Keratinocyte (primary cell): ENCODE measurements at regions not wholly inside any gene's neighbourhood (a gene's known extent, or its start where the extent isn't known, plus 50 kb on each side); places are given as distances from the start of the nearest gene placed in this dataset.

Experiments used
- DNase-seq: peaks from one replicate; pipeline ENCODE4 v3.0.0-alpha.2; 2011; ENCODE audit warnings: low read depth, missing footprints, low spot score
- FAIRE-seq: peaks from 2 replicates; lab custom pipeline; 2011; peaks lifted over from hg19 to GRCh38; lab: Jason Lieb, UNC
- H2AFZ ChIP-seq: 2 replicates; pipeline ENCODE4 v1.6.0; 2012; ENCODE audit warnings: low read length, control low read depth, inconsistent platforms; ENCODE audit not compliant: control insufficient read depth
- H3K27ac ChIP-seq: 2 replicates; pipeline ENCODE4 v1.5.1; 2011; ENCODE audit warnings: low read length; ENCODE audit not compliant: control insufficient read depth, insufficient read depth
- H3K27me3 ChIP-seq: 3 replicates; pipeline ENCODE4 v1.6.0; 2011; ENCODE audit warnings: low read length; ENCODE audit not compliant: control insufficient read depth, insufficient read depth; ENCODE audit errors: extremely low read depth
- H3K36me3 ChIP-seq, 2 experiments: 2 replicates in 1 of 2; 3 replicates in 1 of 2; pipeline ENCODE4 v1.5.1; 2011; ENCODE audit warnings: low read length in 2 of 2, mild to moderate bottlenecking in 1 of 2; ENCODE audit not compliant: control insufficient read depth in 2 of 2, insufficient read depth in 2 of 2; ENCODE audit errors: extremely low read depth in 1 of 2
- H3K4me1 ChIP-seq: 3 replicates; pipeline ENCODE4 v1.5.1; 2011; ENCODE audit warnings: low read length; ENCODE audit not compliant: control insufficient read depth, insufficient read depth; ENCODE audit errors: extremely low read depth
- H3K4me2 ChIP-seq: 3 replicates; pipeline ENCODE4 v1.6.0; 2011; ENCODE audit warnings: low read depth, low read length; ENCODE audit not compliant: control insufficient read depth, insufficient read depth; ENCODE audit errors: extremely low read depth
- H3K4me3 ChIP-seq, 3 experiments: fragments of 200-600 bp in 1 of 3; sonication (generic) in 1 of 3; 2 replicates in 2 of 3; 3 replicates in 1 of 3; pipeline ENCODE4 v1.5.1; 2011 to 2016; ENCODE audit warnings: low read length in 3 of 3, mild to moderate bottlenecking in 3 of 3, control low read depth in 2 of 3, inconsistent platforms in 1 of 3, low read depth in 1 of 3, mixed read lengths in 1 of 3, mixed run types in 1 of 3, moderate library complexity in 1 of 3; ENCODE audit not compliant: control insufficient read depth in 2 of 3, insufficient read depth in 2 of 3; ENCODE audit errors: extremely low read depth in 1 of 3
- H3K79me2 ChIP-seq: 2 replicates; pipeline ENCODE4 v1.6.0; 2012; ENCODE audit warnings: low read length; ENCODE audit not compliant: control insufficient read depth, insufficient read depth
- H3K9ac ChIP-seq: 3 replicates; pipeline ENCODE4 v1.6.0; 2011; ENCODE audit warnings: low read length; ENCODE audit not compliant: control insufficient read depth, insufficient read depth; ENCODE audit errors: extremely low read depth
- H3K9me1 ChIP-seq: 3 replicates; pipeline ENCODE4 v1.6.0; 2011; ENCODE audit warnings: low read length; ENCODE audit not compliant: control insufficient read depth, insufficient read depth; ENCODE audit errors: extremely low read depth
- H3K9me3 ChIP-seq: 2 replicates; pipeline ENCODE4 v1.5.1; 2012; ENCODE audit warnings: low read depth, low read length; ENCODE audit not compliant: control insufficient read depth
- H4K20me1 ChIP-seq: 3 replicates; pipeline ENCODE4 v1.6.0; 2011; ENCODE audit warnings: low read length; ENCODE audit not compliant: control insufficient read depth, insufficient read depth; ENCODE audit errors: extremely low read depth
- CTCF ChIP-seq, 3 experiments: IDR thresholded peaks in 1 of 3; conservative IDR thresholded peaks in 1 of 3; optimal IDR thresholded peaks in 1 of 3; 2 replicates in 2 of 3; 3 replicates in 1 of 3; pipeline versions ENCODE3 to v1.5.1; 2011; ENCODE audit warnings: low read length in 3 of 3, mild to moderate bottlenecking in 3 of 3, moderate library complexity in 2 of 3, control low read depth in 1 of 3, inconsistent platforms in 1 of 3; ENCODE audit not compliant: insufficient read depth in 2 of 3; ENCODE audit errors: extremely low read depth in 1 of 3
- EZH2 ChIP-seq: IDR thresholded peaks from one replicate; pipeline ENCODE4 v1.6.1; 2012; ENCODE audit warnings: inconsistent platforms, mild to moderate bottlenecking, low read length, moderate library complexity
- dilution Hi-C: fragments of 300-500 bp; cut with MboI; formaldehyde crosslinking; loops from one replicate; pipeline ENCODE4 v1.7.0; 2020; ENCODE audit warnings: low sequenced_read_pairs; ENCODE audit not compliant: extremely low pct_ligation_motif_present

GRCh38 chr3:1036207-1036826 lies 56.5 kb upstream of the CNTN6 start:
- H3K9me3 ChIP-seq, result no peaks in the 10 kb centered on the region
- FAIRE-seq (no peak), DNase-seq (no peak)
- no peaks in the 10 kb centered on the region for H3K36me3 ChIP-seq
- H3K4me3 ChIP-seq, result no peak overlapping the region
- no peaks in the 10 kb centered on the region for H3K27me3 ChIP-seq
- H3K4me2 ChIP-seq, result no peak overlapping the region
- TF ChIP-seq CTCF (optimal IDR thresholded peaks at IDR 0.05 in 1 of 3, IDR thresholded peaks at IDR 0.05 in 1 of 3, conservative IDR thresholded peaks at IDR 0.05 in 1 of 3; ENCODE audit: extremely low read depth in 1 of 3, insufficient read depth in 2 of 3, low read length in 3 of 3), result no peak
- no peak for TF ChIP-seq EZH2
- dilution Hi-C loops, result no loop called here
- H4K20me1 ChIP-seq, result no peaks in the 10 kb centered on the region
- no peak overlapping the region for H3K9ac ChIP-seq
- no peaks in the 10 kb centered on the region for H3K4me1 ChIP-seq
- no peaks in the 10 kb centered on the region for H3K9me1 ChIP-seq
- H2AFZ ChIP-seq, result no peak overlapping the region
- H3K27ac ChIP-seq, result no peak overlapping the region
- H3K79me2 ChIP-seq, result no peaks in the 10 kb centered on the region

DNA sequence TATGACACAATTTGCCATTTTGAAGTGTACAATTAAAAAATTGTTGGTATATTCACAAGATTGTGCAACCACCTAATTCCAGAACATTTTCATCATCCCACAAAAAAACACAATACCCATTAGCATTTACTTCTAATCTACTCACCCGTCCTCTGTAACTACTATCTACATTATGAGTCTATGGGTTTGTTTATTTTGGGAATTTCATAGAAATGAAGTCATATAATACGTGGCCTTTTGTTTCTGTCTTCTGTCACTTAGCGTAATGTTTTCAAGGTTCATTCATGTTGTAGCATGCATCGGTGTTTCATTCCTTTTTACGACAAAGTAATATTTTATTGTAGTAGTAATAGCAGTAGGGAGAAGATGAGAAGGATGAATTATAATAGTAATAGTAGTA lies 55.2 kb upstream of the CNTN6 start:
- H3K4me3 ChIP-seq, result no peak overlapping the region
- H3K9me3 ChIP-seq, result no peaks in the 10 kb centered on the region
- no peak overlapping the region for H3K27ac ChIP-seq
- no peak overlapping the region for H3K4me2 ChIP-seq
- dilution Hi-C loops, result no loop called here
- H4K20me1 ChIP-seq, result no peaks in the 10 kb centered on the region
- no peak overlapping the region for H2AFZ ChIP-seq
- no peaks in the 10 kb centered on the region for H3K27me3 ChIP-seq
- FAIRE-seq (no peak), DNase-seq (no peak)
- H3K79me2 ChIP-seq, result no peaks in the 10 kb centered on the region
- no peak for TF ChIP-seq EZH2
- no peak for TF ChIP-seq CTCF (optimal IDR thresholded peaks at IDR 0.05 in 1 of 3, IDR thresholded peaks at IDR 0.05 in 1 of 3, conservative IDR thresholded peaks at IDR 0.05 in 1 of 3; ENCODE audit: extremely low read depth in 1 of 3, insufficient read depth in 2 of 3, low read length in 3 of 3)
- H3K9me1 ChIP-seq, result no peaks in the 10 kb centered on the region
- no peaks in the 10 kb centered on the region for H3K4me1 ChIP-seq
- H3K9ac ChIP-seq, result no peak overlapping the region
- H3K36me3 ChIP-seq, result no peaks in the 10 kb centered on the region
